Right ventricle myocardium superior (tissue), 1 donor: ENCODE measurements at regions not wholly inside any gene's neighbourhood (a gene's known extent, or its start where the extent isn't known, plus 50 kb on each side); places are given as distances from the start of the nearest gene placed in this dataset.

Experiments used
- ATAC-seq: fragments of 200-7000 bp; cut with Tn5 transposase; one replicate; pipeline ENCODE4 v1.9.1; 2020; ENCODE audit warnings: mild to moderate bottlenecking; ENCODE audit not compliant: poor library complexity
- DNase-seq: peaks from one replicate; pipeline ENCODE4 v3.0.0-alpha.2; 2020
- intact Hi-C: fragments of 100-400 bp; cut with DNase I; formaldehyde crosslinking; loops from one replicate; pipeline ENCODE4 v1.11.2; 2022
- donor health status: DM: no; HTN: yes; CAD: no; lungs with severe emphysema.

DNA sequence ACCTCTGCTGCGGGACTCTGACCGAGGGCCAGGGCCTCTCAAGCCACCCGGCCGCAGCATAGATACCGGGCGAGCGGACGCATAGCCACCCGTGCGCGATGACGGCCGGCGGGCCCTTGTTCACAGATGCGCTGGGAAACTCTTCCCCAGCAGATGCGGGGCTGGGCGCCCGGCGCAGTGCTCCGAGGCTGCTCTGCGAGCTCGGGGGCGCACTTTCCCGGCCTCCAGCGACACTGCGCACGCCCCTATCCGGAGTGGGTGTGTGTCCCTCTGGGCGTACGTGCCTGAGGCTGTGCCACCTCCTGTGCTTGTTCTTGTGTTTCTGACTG is 104.7 kb upstream of the E2F8 start:
- intact Hi-C loops: no loop called here
- ATAC-seq (peak; percentile 65), DNase-seq (peak; percentile 54)

DNA sequence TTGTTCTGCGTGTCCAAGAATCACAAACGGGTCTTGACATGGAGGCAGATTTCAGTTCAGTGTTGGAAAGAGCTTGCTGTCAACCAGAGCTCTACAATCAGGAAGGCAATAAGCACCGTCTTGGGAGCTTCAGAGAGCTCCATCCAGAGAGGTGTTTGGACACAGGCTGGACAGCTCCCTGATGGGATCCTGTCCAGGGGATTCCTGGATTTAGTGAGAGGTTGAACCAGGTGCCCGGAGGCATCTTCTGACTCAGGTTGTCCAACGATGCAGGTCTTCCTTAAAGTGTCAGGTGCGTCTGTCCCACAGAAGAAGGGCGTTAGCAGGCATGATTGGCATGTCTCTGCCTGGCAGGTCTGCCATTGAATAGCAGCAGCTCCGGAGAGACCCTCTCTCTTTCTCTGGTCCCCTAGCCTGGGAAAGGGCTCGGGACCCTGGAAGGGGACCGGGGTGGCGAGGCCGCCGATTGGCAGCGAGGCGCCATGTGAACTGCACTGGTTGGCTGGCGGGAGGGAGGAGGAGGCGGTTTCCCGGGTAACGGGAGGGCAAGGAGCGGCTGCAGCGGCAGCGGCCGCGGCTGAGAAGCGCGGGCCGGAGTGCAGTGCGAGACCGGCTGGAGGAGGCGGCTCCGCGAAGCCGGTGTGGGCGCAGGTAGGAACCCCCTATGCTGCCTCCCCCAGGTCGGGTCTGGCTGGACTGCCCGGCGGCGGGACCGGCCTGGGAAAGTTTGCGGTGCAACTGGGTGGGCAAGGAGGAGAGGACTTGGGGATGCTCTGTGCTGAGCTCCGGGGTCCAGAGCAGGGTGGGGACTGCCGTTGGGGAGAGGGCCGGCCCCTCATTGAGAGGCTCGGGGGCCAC is 104.1 kb upstream of the E2F8 start:
- DNase-seq: peak; percentile 68
- intact Hi-C loops: no loop called here
- ATAC-seq: peak; percentile 69

DNA sequence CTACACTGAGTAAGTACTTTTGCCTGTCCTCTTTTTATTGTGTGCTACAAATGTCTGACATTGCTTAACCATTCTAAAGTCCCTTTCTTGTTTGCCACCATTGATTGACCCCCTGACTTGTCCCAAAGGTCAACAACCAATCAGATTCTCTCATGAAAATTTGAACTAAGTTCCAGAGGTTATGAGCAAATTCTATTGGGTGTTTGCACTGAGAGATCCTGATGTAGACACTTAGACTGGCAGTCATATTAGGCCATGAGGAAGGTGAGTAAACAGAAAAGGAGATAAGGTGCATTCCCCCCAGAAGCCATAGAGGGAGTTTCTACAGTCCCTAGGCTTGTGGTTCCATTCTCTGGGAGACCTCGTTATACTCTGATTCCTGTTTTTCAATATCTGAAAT is 101.3 kb upstream of the E2F8 start:
- no peak for DNase-seq
- no peak for ATAC-seq
- intact Hi-C loops: no loop called here

GRCh38 chr11:19338375-19338774 is 97.6 kb upstream of the E2F8 start:
- DNase-seq: no peak
- intact Hi-C loops: no loop called here
- no peak for ATAC-seq

DNA sequence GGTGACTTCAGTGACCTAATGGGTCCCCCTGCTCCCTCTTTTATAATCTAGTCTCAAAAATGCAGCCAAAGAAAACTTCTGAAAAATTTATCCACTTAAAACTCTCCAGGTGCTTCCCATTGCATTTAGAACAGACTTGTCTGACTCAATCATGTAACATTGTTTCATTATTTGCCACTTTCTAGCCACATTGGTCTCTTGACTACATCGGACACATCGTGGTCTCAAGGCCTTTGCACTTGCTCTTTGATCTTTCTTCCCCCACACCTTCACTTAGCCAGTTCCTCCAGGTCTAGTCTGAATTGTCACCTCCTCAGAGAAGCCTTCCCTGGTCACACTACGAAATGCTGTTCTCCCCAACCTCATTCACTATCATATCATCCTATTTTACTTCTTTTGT is 97.0 kb upstream of the E2F8 start:
- ATAC-seq (no peak), DNase-seq (no peak)
- intact Hi-C loops: no loop called here

- ATAC-seq (no peak), DNase-seq (no peak)
- intact Hi-C loops: no loop called here
Measured at GRCh38 chr11:19336331-19336730, 95.6 kb upstream of the E2F8 start.

DNA sequence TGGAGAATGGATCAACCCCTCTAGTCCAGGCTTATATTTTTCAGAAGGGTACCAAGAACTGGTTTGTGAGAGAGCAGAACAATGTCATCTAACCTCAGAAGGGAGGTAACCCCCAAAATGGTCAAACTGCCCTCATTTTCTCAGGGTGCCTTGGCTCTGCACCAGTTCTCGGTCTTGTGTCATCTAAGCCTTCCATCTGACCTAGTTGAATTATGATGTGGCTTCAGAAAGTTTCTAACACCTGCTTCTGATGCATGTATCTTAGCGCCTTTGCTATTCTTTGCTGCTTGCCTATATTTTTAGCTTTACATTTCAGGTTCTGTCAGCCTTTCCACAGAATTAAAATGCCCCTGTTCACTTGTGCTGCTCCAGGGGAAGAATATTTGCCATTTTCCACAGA is 91.7 kb upstream of the E2F8 start:
- intact Hi-C loops: no loop called here
- ATAC-seq: no peak

DNA sequence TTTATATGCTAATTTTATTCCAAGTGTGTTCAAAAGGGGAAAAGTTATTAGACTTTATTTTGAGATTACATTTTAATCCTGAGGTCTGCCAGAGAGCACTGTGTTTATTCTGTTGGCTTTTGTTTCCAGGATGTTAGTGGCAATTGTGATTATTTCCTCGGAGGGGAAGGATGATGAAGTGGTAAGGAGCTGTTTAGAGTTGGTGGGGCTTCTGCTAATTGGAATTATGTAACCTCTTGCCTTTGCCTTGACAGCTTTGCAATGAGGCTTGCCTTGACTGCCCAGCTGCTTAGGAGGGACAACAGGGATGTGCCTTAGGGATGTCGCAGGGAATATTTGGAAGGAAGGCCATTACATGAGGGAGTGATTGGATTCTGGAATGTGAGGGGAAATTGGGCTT is 89.7 kb upstream of the E2F8 start:
- ATAC-seq (no peak), DNase-seq (no peak)
- intact Hi-C loops: no loop called here

More for the DNA sequence above, 91.7 kb upstream of the E2F8 start:
- DNase-seq: no peak

DNA sequence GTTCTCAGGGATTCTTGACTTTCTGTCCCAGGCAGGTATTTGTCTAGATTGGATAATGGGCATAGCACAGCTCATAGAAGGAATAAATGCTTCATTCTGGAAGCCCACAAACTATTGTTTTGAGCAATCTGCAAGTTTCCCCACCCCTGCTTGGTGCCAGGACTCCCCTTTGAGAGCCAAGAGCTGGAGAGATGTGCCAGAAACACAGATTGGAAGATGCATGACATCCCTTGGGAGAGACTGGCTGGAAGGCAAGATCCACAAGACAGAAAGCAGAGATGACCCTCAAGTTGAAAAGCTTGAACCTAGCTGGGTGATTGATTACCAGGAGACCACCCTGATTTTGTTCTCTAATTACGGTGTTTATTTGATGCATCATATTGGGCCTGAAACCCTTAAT is 89.2 kb upstream of the E2F8 start:
- DNase-seq (no peak), ATAC-seq (no peak)
- intact Hi-C loops: no loop called here

- intact Hi-C loops: no loop called here
- DNase-seq: no peak
- no peak for ATAC-seq
Measured at GRCh38 chr11:19328586-19329311, 88.0 kb upstream of the E2F8 start.

DNA sequence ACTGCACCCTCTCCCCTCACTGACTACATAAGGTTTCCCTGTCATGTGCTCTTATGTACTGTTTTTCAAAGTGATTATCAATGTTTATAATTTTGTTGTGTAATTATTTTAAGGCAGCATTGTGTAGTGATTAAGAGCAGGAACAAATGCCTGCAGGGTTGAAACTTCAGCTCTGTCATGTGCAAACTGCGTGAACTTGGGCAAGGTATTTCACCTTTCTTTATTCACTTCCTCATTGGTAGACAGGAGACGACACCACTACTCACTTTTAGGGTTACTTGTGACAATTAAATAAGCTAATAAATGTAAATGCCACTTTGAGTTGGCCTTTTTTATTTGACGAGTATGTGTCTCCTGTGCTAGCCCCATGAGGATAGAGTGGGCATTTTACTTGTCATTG is 86.5 kb upstream of the E2F8 start:
- DNase-seq: no peak
- no peak for ATAC-seq
- intact Hi-C loops: no loop called here

DNA sequence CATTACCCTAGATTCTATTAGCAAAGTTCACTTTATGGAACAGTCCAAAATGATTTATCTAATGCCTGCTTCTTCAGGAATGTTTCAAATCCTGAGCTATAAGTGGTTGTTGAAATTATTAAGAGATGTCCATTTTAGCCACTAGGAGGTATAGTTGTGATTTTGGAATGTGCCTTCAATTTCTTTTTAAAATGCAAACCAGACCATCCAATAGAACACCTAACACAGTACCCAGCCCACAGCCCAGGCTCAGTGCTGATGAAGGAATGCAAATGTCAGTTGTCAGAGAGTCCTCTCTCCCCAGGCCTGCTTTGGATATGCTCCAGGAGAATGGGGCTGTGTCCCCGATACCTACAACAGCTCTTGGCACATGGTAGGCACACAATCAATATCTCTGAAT is 85.8 kb upstream of the E2F8 start:
- intact Hi-C loops: no loop called here
- DNase-seq (no peak), ATAC-seq (no peak)

- intact Hi-C loops: no loop called here
- DNase-seq (no peak), ATAC-seq (no peak)
Measured at GRCh38 chr11:19323502-19323901, 82.8 kb upstream of the E2F8 start.

- DNase-seq: no peak
- intact Hi-C loops: no loop called here
- ATAC-seq: no peak
Measured at GRCh38 chr11:19321351-19321750, 80.6 kb upstream of the E2F8 start.

DNA sequence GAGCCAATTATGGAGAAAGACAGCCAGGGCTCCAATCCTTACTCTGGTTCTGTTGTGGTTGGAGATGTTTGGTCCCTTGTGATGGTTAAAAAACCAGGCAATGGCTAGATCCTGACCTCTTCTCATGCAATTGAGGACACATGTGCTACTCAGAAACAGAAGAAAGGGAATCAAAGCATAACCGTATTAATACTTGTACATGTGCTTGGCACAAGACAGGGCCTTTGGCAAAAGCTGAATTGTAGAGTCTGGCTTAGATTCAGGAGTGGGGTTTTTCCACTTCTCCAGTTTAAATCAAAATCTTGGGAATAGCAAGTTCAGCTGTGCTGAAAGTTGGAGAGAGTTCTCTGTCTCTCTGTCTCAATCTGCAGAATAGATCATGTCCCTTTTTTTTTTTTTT is 80.1 kb upstream of the E2F8 start:
- DNase-seq (no peak), ATAC-seq (peak; percentile 73)
- intact Hi-C loops: no loop called here

- intact Hi-C loops: no loop called here
- DNase-seq (peak; percentile 78), ATAC-seq (peak; percentile 82)
Measured at GRCh38 chr11:19316434-19316833, 75.7 kb upstream of the E2F8 start.

- DNase-seq: no peak
- intact Hi-C loops: no loop called here
- no peak for ATAC-seq
Measured at GRCh38 chr11:19315511-19315910, 74.8 kb upstream of the E2F8 start.

- ATAC-seq: no peak
- intact Hi-C loops: loop anchor here (5.0 kb wide), 1 partner anchor 244 kb away; no protein-coding TSS in a partner anchor
- DNase-seq: no peak
Measured at GRCh38 chr11:19313140-19313539, 72.4 kb upstream of the E2F8 start.

DNA sequence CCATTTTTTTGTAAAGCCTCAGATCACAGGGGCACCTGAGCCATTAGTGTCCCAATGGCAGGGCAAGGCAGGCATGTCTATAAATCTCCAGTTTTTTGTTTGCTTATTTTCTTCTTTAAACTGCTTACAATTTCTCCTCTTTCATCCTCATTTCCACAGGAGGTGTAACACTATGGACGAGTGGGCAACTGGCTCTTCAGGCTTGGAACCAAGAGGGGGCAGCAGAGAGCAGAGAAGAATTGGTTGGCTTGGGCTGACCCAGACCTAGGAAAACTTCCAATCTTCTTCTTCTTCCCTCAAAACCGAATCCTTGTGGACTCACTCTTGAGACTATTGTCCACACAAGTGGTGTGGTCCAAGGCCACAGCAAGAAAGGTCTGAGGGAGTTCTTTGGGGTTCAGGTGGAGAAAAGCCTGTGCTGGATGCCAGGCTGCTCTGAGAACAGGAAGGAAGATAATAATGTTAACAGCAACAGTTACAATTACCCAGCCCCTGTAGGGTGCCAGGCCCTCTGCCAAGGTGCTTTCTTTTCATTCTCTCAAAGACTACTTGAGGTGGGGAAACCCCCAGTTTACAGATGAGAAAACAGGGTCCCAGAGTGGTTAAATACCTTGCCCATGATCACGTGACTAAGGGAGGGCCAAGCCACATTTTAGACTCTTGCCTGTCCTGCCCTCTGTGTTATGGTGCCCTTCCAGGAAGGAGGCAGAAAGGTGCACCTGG is 70.7 kb upstream of the E2F8 start:
- peak; percentile 92 for ATAC-seq
- intact Hi-C loops: loop anchor here (5.0 kb wide), 1 partner anchor 246 kb away; no protein-coding TSS in a partner anchor

GRCh38 chr11:19307498-19307897 is 66.8 kb upstream of the E2F8 start:
- no peak for DNase-seq
- no peak for ATAC-seq
- intact Hi-C loops: loop anchor here (10.0 kb wide), 1 partner anchor 447 kb away; no protein-coding TSS in a partner anchor

More for the DNA sequence above, 70.7 kb upstream of the E2F8 start:
- DNase-seq: peak; percentile 66
